ENCODE measurements at regions not wholly inside any gene's neighbourhood (a gene's known extent, or its start where the extent isn't known, plus 50 kb on each side); places are given as distances from the start of the nearest gene placed in this dataset.

GRCh38 chr1:67610450-67610849 lies 74.6 kb upstream of the GADD45A start (continued):
- TF ChIP-seq CHD7 (IDR thresholded peaks at IDR 0.05; ENCODE audit: insufficient replicate concordance, low read length) (no peak), CHD2 (IDR thresholded peaks at IDR 0.05; ENCODE audit: low read length) (no peak), RAD21 (IDR thresholded peaks at IDR 0.05 in 1 of 2, conservative IDR thresholded peaks at IDR 0.05 in 1 of 2; ENCODE audit: low read depth in 2 of 2, low read length in 2 of 2) (no peak), TEAD4 (IDR thresholded peaks at IDR 0.05; ENCODE audit: low read depth, low read length) (no peak), GABPA (IDR thresholded peaks at IDR 0.05; ENCODE audit: borderline replicate concordance, insufficient read depth, low read length) (no peak), BRCA1 (IDR thresholded peaks at IDR 0.05; ENCODE audit: low read depth, low read length) (no peak), TCF12 (IDR thresholded peaks at IDR 0.05; ENCODE audit: low read depth, low read length) (no peak), CHD1 (IDR thresholded peaks at IDR 0.05; ENCODE audit: low read depth, low read length) (no peak), CTBP2 (IDR thresholded peaks at IDR 0.05; ENCODE audit: borderline replicate concordance, insufficient read depth, insufficient read length, low read length) (no peak)
- TF ChIP-seq, protein P1, sequence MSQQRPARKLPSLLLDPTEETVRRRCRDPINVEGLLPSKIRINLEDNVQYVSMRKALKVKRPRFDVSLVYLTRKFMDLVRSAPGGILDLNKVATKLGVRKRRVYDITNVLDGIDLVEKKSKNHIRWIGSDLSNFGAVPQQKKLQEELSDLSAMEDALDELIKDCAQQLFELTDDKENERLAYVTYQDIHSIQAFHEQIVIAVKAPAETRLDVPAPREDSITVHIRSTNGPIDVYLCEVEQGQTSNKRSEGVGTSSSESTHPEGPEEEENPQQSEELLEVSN (IDR thresholded peaks at IDR 0.05), result no peak
- TF ChIP-seq, protein P2, sequence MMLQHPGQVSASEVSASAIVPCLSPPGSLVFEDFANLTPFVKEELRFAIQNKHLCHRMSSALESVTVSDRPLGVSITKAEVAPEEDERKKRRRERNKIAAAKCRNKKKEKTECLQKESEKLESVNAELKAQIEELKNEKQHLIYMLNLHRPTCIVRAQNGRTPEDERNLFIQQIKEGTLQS (IDR thresholded peaks at IDR 0.05; ENCODE audit: insufficient read depth, low read depth, low read length), result no peak

All from H1 (cell line).